C4-2B (cell line): ENCODE measurements at regions not wholly inside any gene's neighbourhood (a gene's known extent, or its start where the extent isn't known, plus 50 kb on each side); places are given as distances from the start of the nearest gene placed in this dataset.

Experiments
- ZFX ChIP-seq: fragments of 450-650 bp; IDR thresholded peaks from 2 replicates; pipeline ENCODE4 v1.6.1; 2017
- TF ChIP-seq, protein P1 (sequence below): fragments of 450-650 bp; conservative IDR thresholded peaks from 2 replicates; pipeline ENCODE4 v1.5.1; 2017; ENCODE audit warnings: mild to moderate bottlenecking

DNA sequence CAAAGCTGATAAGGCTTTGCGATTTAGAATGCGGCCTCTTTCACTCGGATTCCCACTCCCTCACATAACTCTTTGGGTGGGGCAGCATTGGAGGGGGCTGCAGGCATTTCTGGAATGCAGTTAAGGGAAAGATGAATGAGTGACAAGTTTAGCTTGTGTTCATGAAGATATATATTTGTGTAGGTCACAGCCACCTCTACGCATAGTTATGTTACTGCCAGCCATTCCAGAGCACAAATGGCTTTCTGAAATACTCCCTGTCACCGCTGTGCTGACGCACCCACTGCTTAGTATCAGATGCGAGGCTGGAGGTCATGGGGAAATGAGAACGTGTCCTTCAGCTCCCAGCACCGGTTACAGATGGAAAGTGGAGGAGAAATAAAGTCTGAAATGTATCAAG, 54.1 kb upstream of the ATP1A1 start:
- TF ChIP-seq, protein P1, sequence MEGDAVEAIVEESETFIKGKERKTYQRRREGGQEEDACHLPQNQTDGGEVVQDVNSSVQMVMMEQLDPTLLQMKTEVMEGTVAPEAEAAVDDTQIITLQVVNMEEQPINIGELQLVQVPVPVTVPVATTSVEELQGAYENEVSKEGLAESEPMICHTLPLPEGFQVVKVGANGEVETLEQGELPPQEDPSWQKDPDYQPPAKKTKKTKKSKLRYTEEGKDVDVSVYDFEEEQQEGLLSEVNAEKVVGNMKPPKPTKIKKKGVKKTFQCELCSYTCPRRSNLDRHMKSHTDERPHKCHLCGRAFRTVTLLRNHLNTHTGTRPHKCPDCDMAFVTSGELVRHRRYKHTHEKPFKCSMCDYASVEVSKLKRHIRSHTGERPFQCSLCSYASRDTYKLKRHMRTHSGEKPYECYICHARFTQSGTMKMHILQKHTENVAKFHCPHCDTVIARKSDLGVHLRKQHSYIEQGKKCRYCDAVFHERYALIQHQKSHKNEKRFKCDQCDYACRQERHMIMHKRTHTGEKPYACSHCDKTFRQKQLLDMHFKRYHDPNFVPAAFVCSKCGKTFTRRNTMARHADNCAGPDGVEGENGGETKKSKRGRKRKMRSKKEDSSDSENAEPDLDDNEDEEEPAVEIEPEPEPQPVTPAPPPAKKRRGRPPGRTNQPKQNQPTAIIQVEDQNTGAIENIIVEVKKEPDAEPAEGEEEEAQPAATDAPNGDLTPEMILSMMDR = no peak
- TF ChIP-seq ZFX = no peak
